Lower leg skin (tissue), 4 donors: ENCODE measurements at regions not wholly inside any gene's neighbourhood (a gene's known extent, or its start where the extent isn't known, plus 50 kb on each side); places are given as distances from the start of the nearest gene placed in this dataset.

ENCODE experiments used
- DNase-seq, 2 donors: peaks; one replicate each; pipeline ENCODE4 v3.0.0-alpha.2; 2019; ENCODE audit warnings: low spot score in 2 of 2
- H3K4me3 ChIP-seq: fragments of 200-600 bp; sonication (generic); 2 replicates; pipeline ENCODE4 v1.5.1; 2017; ENCODE audit warnings: mild to moderate bottlenecking, low read depth; ENCODE audit not compliant: poor library complexity, severe bottlenecking
- POLR2A ChIP-seq, 2 donors: fragments of 450-650 bp; IDR thresholded peaks; one replicate each; pipeline ENCODE4 v1.6.1; 2016 to 2017; ENCODE audit warnings: antibody characterized with exemption in 2 of 2, mild to moderate bottlenecking in 1 of 2, moderate library complexity in 1 of 2
- WGBS, 2 donors: methylation state at CpG; one replicate each; pipeline ENCODE4 v1.1.5; 2018; 5-methylcytosine and 5-hydroxymethylcytosine counted together
- intact Hi-C: fragments of 100-400 bp; cut with DNase I; formaldehyde crosslinking; loops from one replicate; pipeline ENCODE4 v1.15.0; 2023; ENCODE audit warnings: low total_unique reads
- TF ChIP-seq, protein P1 (sequence below), 3 donors: fragments of 450-650 bp; IDR thresholded peaks; one replicate each; pipeline ENCODE4 v1.5.1; 2016; ENCODE audit warnings: antibody characterized with exemption in 3 of 3, mild to moderate bottlenecking in 3 of 3, moderate library complexity in 2 of 3

GRCh38 chr6:971981-972640, 279.2 kb upstream of the EXOC2 start:
- no peak for DNase-seq
- intact Hi-C loops, result no loop called here
- TF ChIP-seq POLR2A (IDR thresholded peaks at IDR 0.05), result no peak
- TF ChIP-seq, protein P1, sequence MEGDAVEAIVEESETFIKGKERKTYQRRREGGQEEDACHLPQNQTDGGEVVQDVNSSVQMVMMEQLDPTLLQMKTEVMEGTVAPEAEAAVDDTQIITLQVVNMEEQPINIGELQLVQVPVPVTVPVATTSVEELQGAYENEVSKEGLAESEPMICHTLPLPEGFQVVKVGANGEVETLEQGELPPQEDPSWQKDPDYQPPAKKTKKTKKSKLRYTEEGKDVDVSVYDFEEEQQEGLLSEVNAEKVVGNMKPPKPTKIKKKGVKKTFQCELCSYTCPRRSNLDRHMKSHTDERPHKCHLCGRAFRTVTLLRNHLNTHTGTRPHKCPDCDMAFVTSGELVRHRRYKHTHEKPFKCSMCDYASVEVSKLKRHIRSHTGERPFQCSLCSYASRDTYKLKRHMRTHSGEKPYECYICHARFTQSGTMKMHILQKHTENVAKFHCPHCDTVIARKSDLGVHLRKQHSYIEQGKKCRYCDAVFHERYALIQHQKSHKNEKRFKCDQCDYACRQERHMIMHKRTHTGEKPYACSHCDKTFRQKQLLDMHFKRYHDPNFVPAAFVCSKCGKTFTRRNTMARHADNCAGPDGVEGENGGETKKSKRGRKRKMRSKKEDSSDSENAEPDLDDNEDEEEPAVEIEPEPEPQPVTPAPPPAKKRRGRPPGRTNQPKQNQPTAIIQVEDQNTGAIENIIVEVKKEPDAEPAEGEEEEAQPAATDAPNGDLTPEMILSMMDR (IDR thresholded peaks at IDR 0.05), result no peak
- H3K4me3 ChIP-seq, result no peak overlapping the region
- 55 to 66% methylated on average over 17 of the region's 17 CpGs for WGBS, 2 donors

GRCh38 chr6:968791-969190, 275.9 kb upstream of the EXOC2 start:
- 80 to 81% methylated on average over 7 of the region's 7 CpGs for WGBS, 2 donors
- no peak for TF ChIP-seq POLR2A (IDR thresholded peaks at IDR 0.05)
- TF ChIP-seq, protein P1 (IDR thresholded peaks at IDR 0.05), result no peak
- H3K4me3 ChIP-seq, result no peak overlapping the region
- intact Hi-C loops, result loop anchor here (10.0 kb wide), 1 partner anchor 1576 kb away; no protein-coding TSS in a partner anchor
- DNase-seq, result no peak

- H3K4me3 ChIP-seq, result no peak overlapping the region
- TF ChIP-seq, protein P1 (IDR thresholded peaks at IDR 0.05), result no peak
- TF ChIP-seq POLR2A (IDR thresholded peaks at IDR 0.05), result no peak
- DNase-seq, result no peak
- WGBS, 2 donors, result 86 to 91% methylated on average over 4 of the region's 4 CpGs
- intact Hi-C loops, result loop anchor here (10.0 kb wide), 1 partner anchor 1577 kb away; no protein-coding TSS in a partner anchor
These were observed 274.8 kb upstream of the EXOC2 start for GRCh38 chr6:967701-968100.

- TF ChIP-seq POLR2A (IDR thresholded peaks at IDR 0.05), result no peak
- TF ChIP-seq, protein P1 (IDR thresholded peaks at IDR 0.05), result no peak
- intact Hi-C loops, result loop anchor here (10.0 kb wide), 1 partner anchor 1579 kb away; no protein-coding TSS in a partner anchor
- H3K4me3 ChIP-seq, result no peak overlapping the region
- no peak for DNase-seq
- WGBS, 2 donors, result 95 to 100% methylated on average over 2 of the region's 2 CpGs
These were observed 272.4 kb upstream of the EXOC2 start for GRCh38 chr6:965343-965742.

- 90 to 92% methylated on average over 9 of the region's 9 CpGs for WGBS, 2 donors
- no peak for DNase-seq
- intact Hi-C loops, result loop anchor here (10.0 kb wide), 1 partner anchor 1581 kb away; no protein-coding TSS in a partner anchor
These were observed 270.5 kb upstream of the EXOC2 start for GRCh38 chr6:963456-963855.

More at GRCh38 chr6:963456-963855, 270.5 kb upstream of the EXOC2 start:
- no peak for TF ChIP-seq POLR2A (IDR thresholded peaks at IDR 0.05)
- TF ChIP-seq, protein P1 (IDR thresholded peaks at IDR 0.05), result no peak
- no peak overlapping the region for H3K4me3 ChIP-seq
